HG02623 (cell line): ENCODE measurements at regions not wholly inside any gene's neighbourhood (a gene's known extent, or its start where the extent isn't known, plus 50 kb on each side); places are given as distances from the start of the nearest gene placed in this dataset.

Source experiments
- ATAC-seq: cut with Tn5 transposase; IDR thresholded peaks from one replicate; pipeline ENCODE4 v1.9.1; 2021; ENCODE audit warnings: moderate library complexity; ENCODE audit not compliant: unreplicated experiment

- no peak for ATAC-seq
Observed at GRCh38 chr2:59935005-59935404, 618.4 kb downstream of the BCL11A start.

GRCh38 chr2:59933948-59934347 is 619.5 kb downstream of the BCL11A start:
- ATAC-seq: no peak

- ATAC-seq: no peak
Observed at GRCh38 chr2:59932341-59932740, 621.1 kb downstream of the BCL11A start.

- ATAC-seq: no peak
Observed at GRCh38 chr2:59930430-59930829, 623.0 kb downstream of the BCL11A start.

GRCh38 chr2:59926731-59927130 is 626.7 kb downstream of the BCL11A start:
- no peak for ATAC-seq

- no peak for ATAC-seq
Observed at GRCh38 chr2:59925321-59925720, 628.1 kb downstream of the BCL11A start.

- no peak for ATAC-seq
Observed at GRCh38 chr2:59924346-59924745, 629.1 kb downstream of the BCL11A start.

- ATAC-seq: no peak
Observed at GRCh38 chr2:59922450-59922849, 631.0 kb downstream of the BCL11A start.

- ATAC-seq: no peak
Observed at GRCh38 chr2:59921743-59922142, 631.7 kb downstream of the BCL11A start.

GRCh38 chr2:59920961-59921360 is 632.5 kb downstream of the BCL11A start:
- ATAC-seq: no peak

- ATAC-seq: no peak
Observed at GRCh38 chr2:59920307-59920706, 633.1 kb downstream of the BCL11A start.

GRCh38 chr2:59919579-59919978 is 633.9 kb downstream of the BCL11A start:
- no peak for ATAC-seq

- no peak for ATAC-seq
Observed at GRCh38 chr2:59912042-59912441, 641.4 kb downstream of the BCL11A start.

GRCh38 chr2:59910166-59910565 is 643.3 kb downstream of the BCL11A start:
- ATAC-seq: no peak

- no peak for ATAC-seq
Observed at GRCh38 chr2:59909147-59909546, 644.3 kb downstream of the BCL11A start.

- ATAC-seq: no peak
Observed at GRCh38 chr2:59905731-59906130, 647.7 kb downstream of the BCL11A start.

GRCh38 chr2:59903994-59904544 is 649.4 kb downstream of the BCL11A start:
- ATAC-seq: no peak

GRCh38 chr2:59900728-59901452 is 652.6 kb downstream of the BCL11A start:
- no peak for ATAC-seq

- ATAC-seq: no peak
Observed at GRCh38 chr2:59899692-59900091, 653.8 kb downstream of the BCL11A start.

GRCh38 chr2:59896499-59897245 is 656.8 kb downstream of the BCL11A start:
- no peak for ATAC-seq

GRCh38 chr2:59893612-59894011 is 659.8 kb downstream of the BCL11A start:
- no peak for ATAC-seq

- ATAC-seq: no peak
Observed at GRCh38 chr2:59892398-59892797, 661.1 kb downstream of the BCL11A start.
